Keratinocyte (primary cell): ENCODE measurements at regions not wholly inside any gene's neighbourhood (a gene's known extent, or its start where the extent isn't known, plus 50 kb on each side); places are given as distances from the start of the nearest gene placed in this dataset.

Experiments used
- EZH2 ChIP-seq: IDR thresholded peaks from one replicate; pipeline ENCODE4 v1.6.1; 2012; ENCODE audit warnings: inconsistent platforms, mild to moderate bottlenecking, low read length, moderate library complexity
- TF ChIP-seq, protein P1 (sequence below), 3 experiments: IDR thresholded peaks in 1 of 3; conservative IDR thresholded peaks in 1 of 3; optimal IDR thresholded peaks in 1 of 3; 2 replicates in 2 of 3; 3 replicates in 1 of 3; pipeline versions ENCODE3 to v1.5.1; 2011; ENCODE audit warnings: low read length in 3 of 3, mild to moderate bottlenecking in 3 of 3, moderate library complexity in 2 of 3, control low read depth in 1 of 3, inconsistent platforms in 1 of 3; ENCODE audit not compliant: insufficient read depth in 2 of 3; ENCODE audit errors: extremely low read depth in 1 of 3

DNA sequence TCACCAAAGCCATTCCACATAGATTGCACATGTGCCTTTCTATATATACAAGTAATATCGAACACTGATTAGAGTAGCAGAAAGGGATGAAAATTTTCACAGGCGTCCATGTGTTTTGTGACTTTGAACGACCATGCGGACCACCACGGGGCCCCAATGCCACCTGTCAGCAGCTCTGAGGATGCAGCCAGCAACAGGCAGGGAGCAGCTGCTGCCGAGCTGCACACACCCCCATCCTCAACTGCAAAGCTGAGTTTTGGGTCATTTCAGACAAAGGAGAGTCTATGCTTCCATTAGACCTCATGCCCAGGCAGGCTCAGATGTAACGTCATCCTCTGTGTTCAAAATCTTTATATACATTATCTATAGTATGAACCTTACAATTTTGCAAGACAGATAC, 503.8 kb downstream of the IRX1 start:
- TF ChIP-seq, protein P1, sequence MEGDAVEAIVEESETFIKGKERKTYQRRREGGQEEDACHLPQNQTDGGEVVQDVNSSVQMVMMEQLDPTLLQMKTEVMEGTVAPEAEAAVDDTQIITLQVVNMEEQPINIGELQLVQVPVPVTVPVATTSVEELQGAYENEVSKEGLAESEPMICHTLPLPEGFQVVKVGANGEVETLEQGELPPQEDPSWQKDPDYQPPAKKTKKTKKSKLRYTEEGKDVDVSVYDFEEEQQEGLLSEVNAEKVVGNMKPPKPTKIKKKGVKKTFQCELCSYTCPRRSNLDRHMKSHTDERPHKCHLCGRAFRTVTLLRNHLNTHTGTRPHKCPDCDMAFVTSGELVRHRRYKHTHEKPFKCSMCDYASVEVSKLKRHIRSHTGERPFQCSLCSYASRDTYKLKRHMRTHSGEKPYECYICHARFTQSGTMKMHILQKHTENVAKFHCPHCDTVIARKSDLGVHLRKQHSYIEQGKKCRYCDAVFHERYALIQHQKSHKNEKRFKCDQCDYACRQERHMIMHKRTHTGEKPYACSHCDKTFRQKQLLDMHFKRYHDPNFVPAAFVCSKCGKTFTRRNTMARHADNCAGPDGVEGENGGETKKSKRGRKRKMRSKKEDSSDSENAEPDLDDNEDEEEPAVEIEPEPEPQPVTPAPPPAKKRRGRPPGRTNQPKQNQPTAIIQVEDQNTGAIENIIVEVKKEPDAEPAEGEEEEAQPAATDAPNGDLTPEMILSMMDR (optimal IDR thresholded peaks at IDR 0.05 in 1 of 3, IDR thresholded peaks at IDR 0.05 in 1 of 3, conservative IDR thresholded peaks at IDR 0.05 in 1 of 3; ENCODE audit: extremely low read depth in 1 of 3, insufficient read depth in 2 of 3, low read length in 3 of 3), result no peak
- no peak for TF ChIP-seq EZH2
